Natural killer cell (primary cell): ENCODE measurements at regions not wholly inside any gene's neighbourhood (a gene's known extent, or its start where the extent isn't known, plus 50 kb on each side); places are given as distances from the start of the nearest gene placed in this dataset.
A peak's percentile ranks its signal among the peaks of the same experiment; 100 is the strongest.

Experiments
- ATAC-seq, 3 donors: fragments of 150-1000 bp in 2 of 3; fragments of 200-7000 bp in 1 of 3; cut with Tn5 transposase; 1 replicate in 1 of 3; 2 replicates in 2 of 3; pipeline ENCODE4 v1.10.0; 2021; ENCODE audit warnings: mild to moderate bottlenecking in 2 of 3, moderate library complexity in 2 of 3
- DNase-seq, 2 donors: peaks; one replicate each; pipeline versions ENCODE4 v3.0.0 to v3.0.0-alpha.2; 2013 to 2021; ENCODE audit warnings: mixed read lengths in 1 of 2
- H3K27ac ChIP-seq: one replicate; pipeline ENCODE4 v1.5.1; 2013; ENCODE audit warnings: mild to moderate bottlenecking, low read length
- H3K27me3 ChIP-seq: one replicate; pipeline ENCODE4 v1.6.1; 2013; ENCODE audit warnings: low read length; ENCODE audit not compliant: control insufficient read depth, insufficient read depth
- H3K36me3 ChIP-seq: one replicate; pipeline ENCODE4 v1.6.1; 2013; ENCODE audit warnings: low read length; ENCODE audit not compliant: control insufficient read depth, insufficient read depth
- H3K4me1 ChIP-seq: one replicate; pipeline ENCODE4 v1.6.1; 2013; ENCODE audit warnings: low read length; ENCODE audit not compliant: control insufficient read depth, insufficient read depth
- H3K4me3 ChIP-seq: one replicate; pipeline ENCODE4 v1.5.1; 2013; ENCODE audit warnings: low read length
- H3K9me3 ChIP-seq: one replicate; pipeline ENCODE4 v1.6.1; 2013; ENCODE audit warnings: low read length; ENCODE audit not compliant: control insufficient read depth, insufficient read depth
- H3K27ac Mint-ChIP-seq, 2 donors: one replicate each; pipeline ENCODE4 v1.8.0; 2022; ENCODE audit warnings: mild to moderate bottlenecking in 2 of 2, mixed read lengths in 2 of 2, moderate library complexity in 1 of 2
- H3K27me3 Mint-ChIP-seq, 2 donors: one replicate each; pipeline ENCODE4 v1.8.0; 2022; ENCODE audit warnings: low read depth in 2 of 2, mixed read lengths in 2 of 2
- H3K36me3 Mint-ChIP-seq: one replicate; pipeline ENCODE4 v1.8.0; 2022; ENCODE audit warnings: mixed read lengths
- H3K4me1 Mint-ChIP-seq, 2 donors: one replicate each; pipeline ENCODE4 v1.8.0; 2022; ENCODE audit warnings: mixed read lengths in 2 of 2
- H3K4me3 Mint-ChIP-seq: one replicate; pipeline ENCODE4 v1.8.0; 2022; ENCODE audit warnings: mild to moderate bottlenecking, moderate library complexity, mixed read lengths
- H3K9me3 Mint-ChIP-seq, 2 donors: one replicate each; pipeline ENCODE4 v1.8.0; 2022; ENCODE audit warnings: mixed read lengths in 2 of 2
- WGBS: methylation state at CpG from one replicate; pipeline ENCODE4 v1.1.7; 2013; ENCODE audit warnings: missing lambda C conversion rate; ENCODE audit not compliant: insufficient coverage; 5-methylcytosine and 5-hydroxymethylcytosine counted together
- intact Hi-C: fragments of 100-400 bp; cut with micrococcal nuclease; formaldehyde crosslinking; loops from one replicate; pipeline ENCODE4 v1.14.2; 2022
- TF ChIP-seq, protein P1 (sequence below): fragments of 200-600 bp; IDR thresholded peaks from one replicate; pipeline ENCODE4 v1.8.0; 2022; ENCODE audit warnings: antibody characterized with exemption

DNA sequence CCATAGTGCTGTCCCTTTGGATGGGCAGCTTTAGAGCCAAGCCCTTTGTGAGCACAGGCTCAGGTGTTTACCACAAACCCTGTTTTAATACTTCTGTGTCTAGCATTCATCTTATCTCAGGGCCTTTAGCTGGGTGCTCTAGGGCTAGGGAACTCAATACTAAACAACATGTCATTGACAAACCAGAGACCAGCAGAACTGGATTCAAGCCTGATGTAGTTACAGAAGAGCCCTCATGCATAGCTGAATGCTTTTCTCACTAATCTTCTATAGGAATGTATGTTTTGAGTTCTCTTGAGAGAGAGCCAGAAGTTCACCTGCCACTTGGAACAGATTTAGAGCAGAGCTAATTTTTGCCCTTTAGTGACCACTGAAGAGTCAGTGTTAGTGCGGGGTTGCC, 142.6 kb downstream of the DCK start:
- Mint-ChIP-seq H3K36me3 (no peaks in the 10 kb centered on the region), H3K27ac (no peak overlapping the region), H3K9me3 (peaks cover 0 to 4% of the 10 kb centered on the region in 2 donors), H3K27me3 (no peaks in the 10 kb centered on the region), H3K4me1 (peaks cover 5 to 6% of the 10 kb centered on the region in 2 donors), H3K4me3 (no peak overlapping the region)
- intact Hi-C loops: no loop called here
- DNase-seq: no peak
- TF ChIP-seq, protein P1, sequence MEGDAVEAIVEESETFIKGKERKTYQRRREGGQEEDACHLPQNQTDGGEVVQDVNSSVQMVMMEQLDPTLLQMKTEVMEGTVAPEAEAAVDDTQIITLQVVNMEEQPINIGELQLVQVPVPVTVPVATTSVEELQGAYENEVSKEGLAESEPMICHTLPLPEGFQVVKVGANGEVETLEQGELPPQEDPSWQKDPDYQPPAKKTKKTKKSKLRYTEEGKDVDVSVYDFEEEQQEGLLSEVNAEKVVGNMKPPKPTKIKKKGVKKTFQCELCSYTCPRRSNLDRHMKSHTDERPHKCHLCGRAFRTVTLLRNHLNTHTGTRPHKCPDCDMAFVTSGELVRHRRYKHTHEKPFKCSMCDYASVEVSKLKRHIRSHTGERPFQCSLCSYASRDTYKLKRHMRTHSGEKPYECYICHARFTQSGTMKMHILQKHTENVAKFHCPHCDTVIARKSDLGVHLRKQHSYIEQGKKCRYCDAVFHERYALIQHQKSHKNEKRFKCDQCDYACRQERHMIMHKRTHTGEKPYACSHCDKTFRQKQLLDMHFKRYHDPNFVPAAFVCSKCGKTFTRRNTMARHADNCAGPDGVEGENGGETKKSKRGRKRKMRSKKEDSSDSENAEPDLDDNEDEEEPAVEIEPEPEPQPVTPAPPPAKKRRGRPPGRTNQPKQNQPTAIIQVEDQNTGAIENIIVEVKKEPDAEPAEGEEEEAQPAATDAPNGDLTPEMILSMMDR: no peak
- H3K36me3 ChIP-seq: no peaks in the 10 kb centered on the region
- H3K4me1 ChIP-seq: no peaks in the 10 kb centered on the region
- H3K27me3 ChIP-seq: no peaks in the 10 kb centered on the region
- H3K4me3 ChIP-seq: no peak overlapping the region
- no peaks in the 10 kb centered on the region for H3K9me3 ChIP-seq
- no peak overlapping the region for H3K27ac ChIP-seq
- ATAC-seq: no peak
- 88% methylated on average over 1 of the region's 1 CpG for WGBS

DNA sequence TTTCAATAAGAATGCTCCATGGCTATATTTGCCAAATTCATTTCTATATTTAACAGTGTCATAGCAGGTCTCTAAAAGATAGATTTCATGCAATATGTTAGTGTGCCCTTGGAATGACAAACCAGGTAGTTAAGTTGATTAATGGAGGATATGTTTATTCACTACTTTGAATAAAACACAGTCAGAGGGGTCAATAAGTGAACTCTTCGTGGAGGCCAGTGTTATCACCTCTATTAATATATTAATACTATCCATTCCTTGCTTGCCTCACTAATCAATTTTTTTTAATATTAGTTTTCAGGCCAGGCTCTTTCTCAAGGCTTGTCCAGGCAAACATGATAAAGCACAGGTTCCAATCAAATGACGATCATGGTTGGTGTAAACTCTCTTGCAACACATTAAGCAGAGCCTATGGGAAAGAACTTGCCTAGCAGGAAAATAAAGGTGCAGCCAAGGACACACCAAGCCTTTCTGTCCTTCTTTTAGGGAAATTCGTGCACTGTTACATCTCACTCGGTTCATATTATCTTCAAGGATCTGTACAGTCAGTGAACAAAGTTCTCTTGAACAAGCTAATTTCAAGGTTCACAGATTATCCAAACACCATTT, 144.7 kb downstream of the DCK start:
- no peak overlapping the region for H3K27ac ChIP-seq
- Mint-ChIP-seq H3K9me3 (peaks cover 0 to 4% of the 10 kb centered on the region in 2 donors), H3K27me3 (no peaks in the 10 kb centered on the region), H3K36me3 (no peaks in the 10 kb centered on the region), H3K4me1 (peaks cover 6 to 11% of the 10 kb centered on the region in 2 donors), H3K27ac (no peak overlapping the region), H3K4me3 (no peak overlapping the region)
- H3K36me3 ChIP-seq: no peaks in the 10 kb centered on the region
- no peaks in the 10 kb centered on the region for H3K27me3 ChIP-seq
- intact Hi-C loops: no loop called here
- no peak for DNase-seq
- no peak for ATAC-seq
- H3K9me3 ChIP-seq: no peaks in the 10 kb centered on the region
- WGBS: 84% methylated on average over 4 of the region's 4 CpGs
- TF ChIP-seq, protein P1: no peak
- no peak overlapping the region for H3K4me3 ChIP-seq
- no peaks in the 10 kb centered on the region for H3K4me1 ChIP-seq

DNA sequence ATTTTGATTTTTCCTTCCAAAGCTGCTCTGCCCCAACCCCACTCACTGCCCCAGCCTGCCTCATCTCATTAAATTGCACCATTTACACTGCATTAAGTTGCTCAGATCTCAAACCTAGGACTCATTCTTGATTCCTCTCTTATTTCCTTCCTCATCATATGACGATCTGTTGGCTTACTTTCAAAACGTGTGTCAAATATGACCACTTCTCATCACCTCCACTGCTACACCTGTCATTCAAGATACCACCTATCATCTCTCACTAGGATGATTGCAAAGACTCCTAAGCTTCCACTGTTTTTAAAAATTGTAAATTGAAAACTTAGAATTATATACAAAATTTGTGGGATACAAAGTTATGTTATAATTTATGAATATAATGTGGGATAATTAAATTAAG, 147.1 kb downstream of the DCK start:
- Histone ChIP-seq H3K4me3 (no peak overlapping the region), H3K27ac (no peak overlapping the region), H3K4me1 (no peaks in the 10 kb centered on the region), H3K36me3 (no peaks in the 10 kb centered on the region), H3K9me3 (no peaks in the 10 kb centered on the region), H3K27me3 (no peaks in the 10 kb centered on the region)
- intact Hi-C loops: no loop called here
- WGBS: 64% methylated on average over 2 of the region's 2 CpGs
- H3K4me3 Mint-ChIP-seq: no peak overlapping the region
- TF ChIP-seq, protein P1: no peak
- H3K27me3 Mint-ChIP-seq: no peaks in the 10 kb centered on the region
- no peak for ATAC-seq
- no peaks in the 10 kb centered on the region for H3K36me3 Mint-ChIP-seq
- no peak overlapping the region for H3K27ac Mint-ChIP-seq
- peaks cover 6 to 11% of the 10 kb centered on the region in 2 donors for H3K4me1 Mint-ChIP-seq
- H3K9me3 Mint-ChIP-seq: peaks cover 0 to 4% of the 10 kb centered on the region in 2 donors
- DNase-seq: no peak

DNA sequence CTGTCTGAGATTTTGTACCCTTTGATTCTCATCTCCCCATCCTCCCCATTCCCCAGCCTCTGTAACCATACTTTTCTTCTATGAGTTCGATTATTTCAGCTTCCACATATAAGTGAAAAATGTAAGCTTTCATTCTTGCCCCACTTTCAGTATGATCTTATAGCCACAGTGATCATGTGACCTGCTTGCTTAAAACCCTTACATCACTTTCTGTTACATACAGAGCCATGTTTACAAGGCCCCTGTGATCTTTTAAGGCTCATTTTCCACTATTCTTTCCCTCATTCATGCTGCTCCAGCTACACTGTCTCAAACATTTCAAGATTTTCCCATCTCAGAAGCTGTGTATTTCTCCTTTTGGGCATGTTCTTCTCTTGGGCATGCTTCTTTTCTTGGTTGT, 147.7 kb downstream of the DCK start:
- peaks cover 0 to 4% of the 10 kb centered on the region in 2 donors for H3K9me3 Mint-ChIP-seq

More for the DNA sequence above, 147.7 kb downstream of the DCK start:
- peak overlapping the region; percentile 63 for H3K27ac Mint-ChIP-seq
- Histone ChIP-seq H3K4me1 (no peaks in the 10 kb centered on the region), H3K27ac (peak overlapping the region; percentile 33), H3K9me3 (no peaks in the 10 kb centered on the region), H3K4me3 (no peak overlapping the region), H3K27me3 (no peaks in the 10 kb centered on the region), H3K36me3 (no peaks in the 10 kb centered on the region)
- peaks cover 0 to 2% of the 10 kb centered on the region in 2 donors for H3K27me3 Mint-ChIP-seq
- H3K4me1 Mint-ChIP-seq: peaks cover 6 to 11% of the 10 kb centered on the region in 2 donors
- TF ChIP-seq, protein P1: no peak
- DNase-seq (peak in 1 of 2 donors; percentile 6), ATAC-seq (peak in 1 of 3 donors; percentile 48)
- WGBS: 72% methylated on average over 1 of the region's 1 CpG
- intact Hi-C loops: no loop called here
- H3K4me3 Mint-ChIP-seq: no peak overlapping the region
- no peaks in the 10 kb centered on the region for H3K36me3 Mint-ChIP-seq
